OCI-M2 (cell line): ENCODE measurements at regions not wholly inside any gene's neighbourhood (a gene's known extent, or its start where the extent isn't known, plus 50 kb on each side); places are given as distances from the start of the nearest gene placed in this dataset.

Source experiments
- DNase-seq: peaks from one replicate; lab custom pipeline; 2025; ENCODE audit not compliant: unreplicated experiment; lab: John Stamatoyannopoulos, UW

DNA sequence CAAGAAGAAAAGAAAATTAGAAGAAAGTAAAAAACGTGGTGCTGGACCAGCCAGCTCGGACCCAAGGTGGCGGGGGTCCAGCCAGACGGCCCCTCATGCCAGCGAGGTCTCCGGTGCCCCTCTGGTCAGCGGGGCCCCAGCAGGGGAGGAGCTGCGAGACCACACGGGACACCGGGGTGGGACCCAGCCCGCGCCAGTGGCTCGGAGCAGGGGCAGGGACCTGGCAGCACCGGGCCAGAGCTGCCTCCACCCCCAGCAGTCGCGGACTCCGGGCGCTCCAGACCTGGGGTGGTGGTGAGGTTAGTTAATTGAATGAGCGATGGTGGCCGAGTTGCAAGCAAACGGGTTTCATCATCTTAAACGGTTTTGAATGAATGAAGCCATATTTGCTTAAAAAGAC is 289.9 kb upstream of the MC4R start:
- DNase-seq = no peak

DNA sequence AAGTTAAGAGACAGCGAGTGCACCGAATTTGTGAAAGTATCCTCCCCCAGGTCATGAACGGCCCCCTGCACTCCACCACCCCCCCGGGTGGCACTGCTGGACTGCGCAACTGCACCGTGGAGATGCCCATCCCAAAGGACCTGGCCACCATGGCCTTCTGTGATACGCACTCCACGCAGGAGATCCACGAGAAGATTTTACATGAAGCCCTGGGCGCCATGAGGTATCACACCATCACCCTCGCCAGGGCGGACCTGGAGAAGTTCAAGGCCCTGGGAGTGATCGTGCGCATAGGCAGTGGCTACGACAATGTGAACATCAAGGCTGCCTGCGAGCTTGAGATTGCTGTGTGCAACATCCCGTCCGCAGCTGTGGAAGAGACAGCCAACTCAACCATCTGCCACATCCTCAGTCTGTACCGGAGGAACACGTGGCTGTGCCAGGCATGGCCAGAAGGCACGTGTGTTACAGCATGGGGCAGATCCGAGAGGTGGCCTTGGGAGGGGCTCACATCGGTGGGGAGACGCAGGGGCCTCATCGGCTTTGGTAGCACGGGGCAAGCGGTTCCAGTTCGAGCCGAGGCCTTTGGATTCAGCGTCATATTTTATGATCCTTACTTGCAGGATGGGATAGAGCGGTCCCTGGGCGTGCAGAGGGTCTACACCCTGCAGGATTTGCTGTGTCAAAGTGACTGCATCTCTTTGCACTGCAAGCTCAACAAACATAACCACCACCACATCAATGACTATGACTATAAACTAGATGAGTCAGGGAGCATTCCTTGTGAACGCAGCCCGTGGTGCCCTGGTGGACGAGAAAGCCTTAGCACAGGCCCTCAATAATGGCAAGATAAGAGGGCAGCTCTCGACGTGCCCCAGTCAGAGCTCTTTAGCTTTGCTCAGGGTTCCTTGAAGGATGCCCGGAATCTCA is 290.8 kb upstream of the MC4R start:
- DNase-seq = no peak

DNA sequence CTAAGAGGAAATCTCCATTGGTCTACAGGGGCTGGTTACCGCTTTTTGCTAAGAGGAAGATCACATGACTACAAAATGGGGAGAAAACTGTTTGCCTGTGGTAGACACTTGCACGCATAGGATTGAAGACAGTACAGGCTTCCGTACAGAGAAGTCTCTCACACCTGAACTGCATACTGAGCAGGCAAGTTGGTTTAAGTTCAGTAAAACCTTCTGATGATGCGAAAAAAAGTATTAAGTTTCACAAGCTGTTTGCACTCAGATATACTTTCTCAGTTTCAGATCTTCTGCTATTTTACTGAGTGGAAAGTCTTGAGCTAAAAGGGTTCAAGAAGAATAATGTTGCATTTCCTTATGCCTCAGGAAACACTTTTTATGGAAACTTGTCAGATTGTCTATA is 292.2 kb upstream of the MC4R start:
- DNase-seq = no peak

DNA sequence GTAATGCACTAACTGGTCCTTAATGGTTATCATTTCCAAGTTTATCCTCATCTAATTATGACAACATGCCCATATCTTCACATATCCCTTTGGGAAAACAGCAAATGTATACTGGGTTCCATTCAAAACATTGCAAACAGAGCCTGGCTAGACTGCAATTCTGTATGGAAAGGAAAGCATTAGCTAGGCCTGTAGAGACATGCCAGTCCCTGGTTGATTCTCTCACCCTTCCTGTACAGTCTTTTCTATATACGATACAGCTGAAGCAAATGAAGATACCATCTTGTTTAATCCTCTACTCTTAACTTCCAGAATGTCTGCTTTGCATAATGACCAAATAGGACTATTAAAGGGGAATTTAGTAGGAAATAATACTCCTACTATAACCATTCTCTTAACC is 294.4 kb upstream of the MC4R start:
- DNase-seq = no peak

DNA sequence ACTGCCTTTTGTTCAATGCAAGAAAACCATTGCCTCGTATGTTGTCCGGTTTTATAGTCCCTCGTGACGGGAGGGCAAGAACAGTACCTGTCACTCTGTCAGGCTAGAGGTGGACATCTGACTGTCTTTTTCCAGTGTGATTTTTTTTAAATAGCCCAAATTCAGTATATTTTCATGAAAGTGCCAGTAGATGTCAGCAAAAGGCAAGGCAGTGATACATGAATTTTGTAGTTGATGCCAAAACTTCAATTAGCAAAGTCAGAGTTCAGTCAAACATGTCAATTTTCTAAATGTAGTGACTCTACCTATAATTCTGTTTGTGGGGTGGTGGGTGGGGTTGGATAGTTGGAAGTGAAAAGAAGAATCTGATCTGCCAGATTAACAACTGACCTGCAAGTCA is 296.0 kb upstream of the MC4R start:
- no peak for DNase-seq

DNA sequence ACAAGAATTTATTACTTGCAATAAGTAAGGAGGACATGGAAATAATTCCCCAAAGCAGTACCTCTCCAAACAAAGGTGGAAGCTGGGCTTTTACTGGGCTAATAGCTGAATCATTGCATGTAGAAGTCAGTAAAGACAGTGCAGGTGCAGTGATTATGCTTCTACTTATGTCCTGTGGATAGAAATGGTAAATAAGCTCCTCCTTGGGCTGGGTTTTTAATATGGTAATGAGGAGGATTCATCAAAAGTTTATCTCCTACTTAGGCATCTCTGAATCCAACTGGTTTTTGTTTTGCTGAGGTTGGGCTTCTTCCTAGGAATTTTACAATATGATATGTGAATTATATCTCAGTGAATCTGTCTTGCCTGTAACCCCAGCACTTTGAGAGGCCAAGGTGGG is 297.4 kb upstream of the MC4R start:
- DNase-seq = no peak

DNA sequence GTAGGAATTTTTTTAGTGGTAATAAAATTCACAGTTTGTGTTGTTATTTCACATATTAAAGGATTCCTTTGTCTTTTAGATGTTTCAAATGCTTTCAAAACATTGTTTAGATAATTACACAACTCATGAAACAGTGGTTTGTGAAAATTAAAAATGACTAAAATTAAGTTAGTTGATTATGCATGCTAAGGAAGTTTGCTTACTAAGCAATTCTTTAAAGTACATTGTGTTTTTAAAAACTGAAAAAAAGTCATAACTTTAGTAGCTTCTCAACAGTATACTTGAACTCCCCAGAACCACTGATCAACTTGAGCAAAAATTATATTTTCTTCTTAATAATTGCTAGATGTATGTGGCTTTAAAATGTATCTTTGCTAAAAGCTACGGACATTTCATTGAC is 298.4 kb upstream of the MC4R start:
- DNase-seq = no peak

DNA sequence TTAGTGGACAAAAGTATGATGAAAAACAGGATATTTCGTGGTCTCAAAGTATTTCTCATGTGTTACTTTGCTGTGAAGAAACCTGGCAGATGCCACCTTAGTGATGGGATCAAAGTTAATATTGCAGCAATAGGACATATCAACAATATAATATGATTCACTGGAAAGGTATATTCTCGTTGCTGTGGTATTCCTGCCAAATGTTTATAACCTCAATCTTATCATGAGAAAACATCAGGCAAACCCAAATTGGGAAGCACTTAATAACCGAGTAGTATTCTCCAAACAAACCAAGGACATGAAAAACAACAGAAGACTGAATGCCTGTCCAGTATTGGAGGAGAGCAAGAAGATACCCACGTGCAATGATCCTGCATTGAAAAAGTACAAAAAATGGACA is 302.6 kb upstream of the MC4R start:
- no peak for DNase-seq

DNA sequence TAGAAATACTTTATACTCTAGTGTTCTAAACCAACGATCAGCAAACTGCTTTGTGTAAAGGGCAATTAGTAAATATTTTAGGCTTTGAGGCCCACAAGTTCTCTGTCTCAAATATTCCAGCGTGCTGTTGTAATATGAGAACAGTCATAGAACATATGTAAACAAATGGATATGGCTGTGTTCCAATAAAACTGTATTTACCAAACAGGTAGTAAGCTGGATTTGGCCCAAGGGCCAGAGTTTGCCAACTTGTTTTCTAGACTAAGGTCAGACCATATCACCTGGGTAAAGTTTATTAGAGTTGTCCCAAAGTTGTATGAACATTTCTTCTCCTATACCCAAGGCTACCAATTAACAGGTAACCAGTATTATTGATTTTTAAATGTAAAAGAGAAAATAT is 303.2 kb upstream of the MC4R start:
- no peak for DNase-seq

DNA sequence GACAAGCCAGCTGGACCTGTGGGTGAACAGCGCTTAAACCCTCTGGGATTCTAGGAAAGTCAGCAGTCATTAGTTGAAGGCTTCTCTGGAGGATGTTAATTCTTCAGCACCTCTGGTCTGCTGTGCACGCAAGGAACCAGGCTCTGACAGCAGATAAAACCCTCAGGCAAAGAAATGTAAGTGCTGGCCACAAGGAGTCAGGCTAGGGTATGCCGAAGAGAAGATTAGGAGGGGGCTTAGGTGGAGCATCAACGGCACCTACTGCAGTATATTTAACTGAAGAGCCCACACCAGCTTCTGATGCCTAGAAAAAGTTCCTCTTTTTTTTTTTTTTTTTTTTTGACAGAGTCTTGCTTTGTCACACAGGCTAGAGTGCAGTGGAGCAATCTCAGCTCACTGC is 304.2 kb upstream of the MC4R start:
- DNase-seq = no peak

DNA sequence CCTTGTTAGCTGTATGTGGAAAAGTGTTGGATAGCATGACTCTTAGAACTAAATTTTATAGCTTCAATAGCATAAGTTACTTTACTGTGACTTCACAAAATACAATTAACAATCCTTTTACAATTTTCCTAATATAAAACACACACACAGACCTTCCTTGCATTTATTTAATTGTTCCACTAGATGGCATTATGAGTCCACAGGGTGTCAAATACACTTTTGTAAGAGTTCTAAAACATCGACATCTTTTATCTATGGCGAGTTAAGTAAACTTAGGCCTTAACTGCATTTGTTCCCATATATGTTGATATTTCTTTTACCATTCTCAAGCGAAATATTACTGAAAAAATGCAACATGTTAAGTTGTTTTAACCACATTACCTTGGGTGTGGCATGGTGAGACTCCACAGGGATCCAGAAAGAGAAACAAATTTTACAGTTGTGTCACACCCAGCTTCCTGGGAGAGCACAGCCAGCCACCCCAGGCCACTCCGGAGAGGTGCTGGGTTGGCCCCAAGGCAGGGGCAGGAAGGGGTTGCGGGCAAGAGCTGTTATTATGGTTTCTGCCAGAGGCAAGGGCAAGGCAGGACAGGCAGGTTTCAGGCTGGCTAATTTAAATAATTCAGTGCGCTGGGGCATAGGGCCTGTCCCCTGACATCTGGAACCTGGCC is 312.4 kb upstream of the MC4R start:
- no peak for DNase-seq

DNA sequence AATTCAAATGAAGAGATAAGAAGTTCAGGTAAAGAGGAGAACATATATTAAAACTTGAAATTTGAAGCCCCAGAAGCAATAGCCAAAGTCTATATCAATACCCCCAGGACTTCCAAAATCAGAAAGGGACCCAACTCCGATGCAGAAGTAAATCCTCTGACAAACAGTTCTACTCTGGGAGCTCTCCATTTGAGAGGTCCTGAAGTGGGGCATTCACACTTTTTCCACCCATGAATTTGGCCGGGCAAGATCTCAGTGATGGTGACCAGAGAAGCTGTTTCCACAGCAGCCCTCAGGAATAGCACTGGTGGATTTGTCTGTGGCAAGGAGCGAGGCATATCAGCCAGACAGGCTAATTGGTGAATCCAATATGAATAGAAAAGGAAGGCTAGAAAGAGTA is 313.6 kb upstream of the MC4R start:
- DNase-seq = no peak

DNA sequence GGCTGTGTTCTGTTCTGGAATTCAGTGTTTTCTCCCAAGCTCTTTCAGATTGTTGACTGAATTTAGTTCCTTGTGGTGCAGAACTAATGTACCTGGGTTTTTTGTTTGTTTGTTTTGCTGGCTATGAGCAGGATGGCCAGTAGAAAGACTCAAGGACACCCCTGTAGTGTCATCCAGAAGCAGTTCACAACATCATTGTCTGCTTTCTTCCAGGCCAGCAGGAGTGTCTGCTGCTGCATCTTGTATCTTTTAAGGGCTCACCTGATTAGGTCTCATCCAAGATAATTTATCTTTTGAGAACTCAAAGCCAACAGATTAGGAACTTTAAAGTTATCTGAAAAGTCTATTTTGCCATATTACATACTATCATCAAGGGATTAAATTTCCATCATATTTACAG is 318.5 kb upstream of the MC4R start:
- no peak for DNase-seq

DNA sequence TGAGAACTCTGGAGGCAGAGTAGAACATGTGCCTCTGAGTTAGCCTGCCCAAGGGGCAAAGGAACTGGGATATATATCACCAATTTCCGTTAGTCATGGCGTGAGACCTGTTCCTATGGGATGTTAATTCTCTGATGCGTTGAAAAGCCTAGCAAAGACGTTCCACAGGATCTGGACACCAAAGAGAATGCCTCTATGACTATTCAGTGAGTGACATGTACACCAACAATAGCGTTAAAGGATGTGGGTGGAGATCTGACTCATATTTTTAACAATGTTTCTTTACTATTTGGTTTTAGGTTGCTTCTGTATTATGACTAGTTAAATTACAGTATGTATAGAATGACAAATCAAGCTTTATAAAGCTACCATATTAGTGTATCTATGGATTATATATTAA is 320.9 kb upstream of the MC4R start:
- no peak for DNase-seq

DNA sequence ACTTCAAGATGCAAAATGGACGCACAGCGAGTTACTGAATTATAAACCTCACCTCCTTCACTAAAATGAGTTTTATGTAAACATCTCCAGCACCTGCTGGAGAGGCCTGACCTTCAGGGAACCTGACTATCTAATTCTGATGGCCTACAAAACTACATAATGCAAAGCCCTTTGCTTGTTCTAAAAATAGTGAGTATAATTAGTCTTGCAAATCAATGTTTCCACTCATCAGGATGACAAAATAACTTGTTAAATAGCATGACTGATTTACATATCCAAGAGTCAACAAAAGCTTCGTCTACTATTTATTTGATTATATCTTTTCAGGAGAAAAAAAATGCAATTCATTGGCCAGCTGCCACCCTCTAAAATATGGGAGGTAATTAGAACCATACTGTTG is 326.3 kb upstream of the MC4R start:
- DNase-seq = no peak

DNA sequence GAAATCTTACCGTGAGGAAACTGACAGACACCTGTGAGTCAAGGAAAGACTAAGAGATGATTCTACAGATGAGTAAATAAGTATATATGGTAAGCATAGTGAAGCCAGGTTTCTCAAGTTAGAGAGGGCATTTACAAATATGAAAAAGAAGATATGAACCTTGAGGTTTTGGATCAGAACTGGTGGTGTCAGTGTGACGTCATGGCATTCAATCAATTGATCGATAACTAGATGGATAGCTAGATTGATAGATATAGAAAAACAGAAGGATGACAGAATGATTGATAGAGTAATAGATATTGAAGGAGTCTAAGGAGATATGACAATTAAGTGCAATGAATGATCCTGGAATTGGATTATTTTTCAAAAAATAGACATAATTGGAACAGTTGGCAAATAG is 350.2 kb upstream of the MC4R start:
- DNase-seq = no peak

DNA sequence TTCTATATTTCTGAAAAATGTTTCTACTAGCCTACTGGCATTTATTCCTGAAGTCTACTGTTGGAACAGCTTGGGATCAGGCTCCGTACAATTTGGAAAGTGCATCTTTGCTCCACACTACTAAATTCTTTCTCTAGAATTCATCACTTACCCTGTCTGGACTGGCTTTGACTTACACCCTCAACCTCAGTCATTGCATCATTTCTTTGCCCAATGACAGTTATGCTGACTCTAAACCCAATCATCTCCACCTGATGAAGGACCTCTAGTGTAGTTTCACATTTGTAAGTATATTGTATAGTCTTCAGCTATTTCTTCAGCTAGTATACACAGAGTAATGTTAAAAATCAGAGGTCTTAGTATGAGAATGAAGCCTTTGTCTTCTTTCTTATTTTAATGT is 359.6 kb upstream of the MC4R start:
- no peak for DNase-seq

DNA sequence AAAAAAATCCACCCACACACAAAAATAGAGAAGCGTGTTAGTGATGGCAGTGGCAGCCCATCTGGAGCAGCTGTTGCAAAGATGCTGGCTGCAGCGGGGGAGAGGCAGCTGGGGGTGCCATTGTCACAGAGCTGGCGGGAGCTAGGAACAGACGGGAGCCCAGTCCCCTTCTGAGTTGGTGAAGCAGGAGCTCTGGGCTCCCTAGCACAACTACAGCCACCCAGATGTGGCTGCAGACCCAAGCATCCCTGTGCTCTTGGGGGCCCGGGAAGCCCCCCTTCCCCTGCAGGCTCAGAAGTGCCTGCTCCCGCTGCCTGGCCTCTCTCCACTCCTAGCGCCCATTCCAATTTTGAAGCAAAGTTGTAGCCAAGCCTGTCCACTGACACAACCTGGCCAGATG is 366.6 kb upstream of the MC4R start:
- DNase-seq = no peak

DNA sequence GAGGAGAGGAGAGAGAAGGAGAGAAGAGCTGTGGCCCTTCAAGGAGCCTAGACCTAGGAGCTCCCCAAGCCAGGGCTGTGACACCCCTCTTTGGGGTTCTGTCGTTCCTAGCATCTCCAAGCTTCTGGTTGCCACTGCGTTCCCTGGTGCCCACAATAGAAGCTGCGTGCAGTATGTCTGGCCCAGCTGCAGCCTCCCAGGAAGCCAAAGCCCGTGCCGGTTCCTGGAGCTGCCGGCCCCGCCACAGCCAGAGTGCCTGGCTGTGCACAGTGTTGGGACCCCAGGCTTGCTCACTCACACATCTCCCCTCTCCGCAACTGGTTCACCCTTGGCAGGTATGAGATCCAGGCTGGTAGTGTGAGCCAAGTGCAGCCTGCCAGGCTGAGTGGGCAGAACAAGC is 367.7 kb upstream of the MC4R start:
- DNase-seq = no peak

DNA sequence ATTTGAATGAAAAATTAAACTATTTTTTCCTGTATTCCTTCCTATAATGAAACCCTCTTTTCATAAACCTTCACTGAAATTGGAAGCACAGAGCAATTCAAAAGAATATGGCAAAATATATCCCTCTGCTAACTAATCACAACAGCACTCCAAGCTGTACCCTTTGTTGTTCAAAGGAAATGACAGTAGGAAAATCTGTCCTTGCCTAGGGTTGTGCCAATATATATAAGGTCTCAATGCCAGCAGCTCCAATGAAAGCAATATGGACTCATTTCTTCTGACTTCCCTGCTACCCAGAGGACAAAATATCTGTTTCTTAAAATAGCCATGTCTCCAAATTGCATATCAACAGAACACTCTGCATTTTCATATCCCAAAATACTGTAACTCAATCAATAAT is 373.9 kb upstream of the MC4R start:
- DNase-seq = no peak

DNA sequence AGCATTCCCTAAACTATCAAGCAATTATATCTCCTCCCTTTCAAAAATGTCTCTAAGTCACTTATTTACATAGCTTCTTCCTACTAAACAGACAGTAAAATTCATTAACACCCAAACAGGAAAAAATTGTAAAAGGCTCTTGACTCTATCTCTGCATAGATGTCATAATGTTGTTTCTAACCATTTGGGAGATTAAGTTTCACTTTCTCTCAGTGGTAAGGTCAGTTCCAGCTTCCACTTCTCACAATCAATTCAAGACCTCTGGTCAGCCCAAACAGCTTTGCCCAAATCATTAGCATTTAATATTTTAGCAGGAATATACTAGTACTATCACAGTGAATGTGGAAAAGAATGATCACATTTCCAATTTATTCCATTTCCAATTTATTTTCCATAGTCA is 374.3 kb upstream of the MC4R start:
- no peak for DNase-seq

DNA sequence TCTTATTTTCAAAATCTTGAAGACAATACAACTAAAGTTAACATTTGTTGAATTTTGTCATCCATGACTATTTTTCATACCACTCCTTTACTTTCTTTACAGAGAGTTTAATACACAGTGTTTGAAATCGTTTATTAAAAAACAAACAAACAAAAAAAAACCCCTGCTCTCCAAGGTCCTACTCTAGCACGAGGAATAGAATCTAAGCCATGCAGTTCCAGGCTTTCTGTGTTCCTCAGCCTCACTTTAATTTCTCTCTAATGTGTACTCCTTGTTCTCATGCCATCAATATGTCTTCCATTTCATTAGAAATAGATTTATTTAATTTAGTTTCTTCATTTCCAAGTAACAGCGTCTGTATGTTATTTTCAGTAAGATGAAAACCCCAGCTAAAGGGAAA is 381.2 kb upstream of the MC4R start:
- no peak for DNase-seq
